HG02938 (cell line): ENCODE measurements at regions not wholly inside any gene's neighbourhood (a gene's known extent, or its start where the extent isn't known, plus 50 kb on each side); places are given as distances from the start of the nearest gene placed in this dataset.
A peak's percentile ranks its signal among the peaks of the same experiment; 100 is the strongest.

Source experiments
- ATAC-seq: cut with Tn5 transposase; IDR thresholded peaks from one replicate; pipeline ENCODE4 v1.9.1; 2021; ENCODE audit warnings: mild to moderate bottlenecking, moderate library complexity; ENCODE audit not compliant: unreplicated experiment

- no peak for ATAC-seq
Observed at GRCh38 chr20:57908704-57909630, 199.2 kb upstream of the PMEPA1 start.

- no peak for ATAC-seq
Observed at GRCh38 chr20:57908226-57908625, 198.4 kb upstream of the PMEPA1 start.

- no peak for ATAC-seq
Observed at GRCh38 chr20:57907131-57908000, 197.6 kb upstream of the PMEPA1 start.

- ATAC-seq = no peak
Observed at GRCh38 chr20:57905448-57905847, 195.6 kb upstream of the PMEPA1 start.

DNA sequence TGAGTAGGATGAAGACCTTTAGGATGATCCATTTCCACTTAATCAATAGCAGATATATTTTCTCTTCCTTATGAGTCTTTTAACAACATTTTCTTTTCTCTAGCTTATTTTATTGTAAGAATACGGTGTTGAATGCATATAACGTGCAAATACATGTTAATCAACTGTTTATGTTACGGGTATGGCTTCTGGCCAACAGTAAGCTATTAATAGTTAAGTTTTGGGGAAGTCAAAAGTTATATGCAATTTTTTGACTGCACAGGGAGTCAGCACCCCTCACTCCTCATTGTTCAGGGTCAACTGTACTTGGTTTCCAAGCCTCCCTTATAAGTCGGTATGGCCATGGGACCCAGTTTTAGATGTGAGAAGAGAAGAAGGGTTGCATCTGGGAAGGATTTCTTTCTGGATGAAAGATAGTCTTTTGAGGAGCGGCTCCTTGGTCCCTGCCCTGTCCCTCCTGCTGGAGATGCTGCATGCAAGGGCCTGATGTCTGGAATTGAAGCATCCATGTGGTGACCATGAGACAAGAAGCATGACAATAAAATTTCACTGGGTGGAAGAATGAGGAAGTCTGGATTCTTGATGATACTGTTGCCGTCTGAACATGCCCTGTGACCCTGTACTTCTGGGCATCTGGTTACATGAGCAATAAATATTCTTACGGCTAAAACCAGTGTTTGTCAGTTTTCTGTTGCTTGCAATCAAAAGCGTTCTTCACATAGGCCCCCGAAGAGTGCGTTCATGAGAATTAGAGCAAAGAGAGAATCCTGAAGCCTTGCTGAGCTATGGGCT, 194.7 kb upstream of the PMEPA1 start:
- no peak for ATAC-seq

GRCh38 chr20:57902473-57902872, 192.7 kb upstream of the PMEPA1 start:
- ATAC-seq = peak; percentile 98

DNA sequence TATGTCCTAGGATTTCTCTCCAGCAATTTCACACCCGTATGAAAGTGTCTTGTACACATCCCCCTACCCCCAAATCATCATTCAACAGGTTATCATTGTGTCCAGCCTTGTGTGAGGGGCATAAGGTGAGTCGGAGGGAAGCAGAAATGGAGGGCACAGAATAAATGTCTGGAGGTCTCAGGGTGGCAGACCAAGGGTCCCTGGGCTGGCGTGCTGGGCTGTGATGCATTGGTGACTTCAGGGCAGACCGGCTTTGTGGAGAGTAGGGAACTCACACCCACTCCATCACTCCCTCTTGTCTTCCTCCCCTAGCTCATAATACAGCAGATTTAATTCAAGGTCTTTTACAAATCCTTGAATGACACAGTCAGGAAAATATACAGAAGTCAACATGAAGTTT, 191.7 kb upstream of the PMEPA1 start:
- ATAC-seq = no peak

GRCh38 chr20:57900226-57900905, 190.6 kb upstream of the PMEPA1 start:
- ATAC-seq = no peak

GRCh38 chr20:57899554-57899953, 189.7 kb upstream of the PMEPA1 start:
- ATAC-seq = no peak

- ATAC-seq = no peak
Observed at GRCh38 chr20:57898332-57898731, 188.5 kb upstream of the PMEPA1 start.

DNA sequence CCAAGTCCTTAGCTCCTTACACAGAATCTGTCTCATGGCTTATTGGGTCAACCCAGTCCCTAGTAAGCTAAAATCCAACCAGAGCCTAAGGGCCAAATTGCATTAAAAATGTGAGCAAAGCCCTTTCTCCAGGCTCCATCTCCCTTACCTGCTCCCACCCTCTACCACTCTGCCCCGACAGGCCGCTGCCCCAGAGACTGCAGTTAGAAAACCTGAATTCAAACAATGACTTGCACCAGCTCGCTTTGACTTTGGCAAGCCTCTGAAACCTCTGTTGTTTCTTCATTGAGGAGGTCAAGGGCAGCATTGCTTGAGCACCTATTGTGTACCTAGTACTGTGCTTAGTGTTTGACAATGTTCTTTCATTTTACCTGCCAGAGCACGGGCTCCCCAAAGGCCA, 188.1 kb upstream of the PMEPA1 start:
- no peak for ATAC-seq

DNA sequence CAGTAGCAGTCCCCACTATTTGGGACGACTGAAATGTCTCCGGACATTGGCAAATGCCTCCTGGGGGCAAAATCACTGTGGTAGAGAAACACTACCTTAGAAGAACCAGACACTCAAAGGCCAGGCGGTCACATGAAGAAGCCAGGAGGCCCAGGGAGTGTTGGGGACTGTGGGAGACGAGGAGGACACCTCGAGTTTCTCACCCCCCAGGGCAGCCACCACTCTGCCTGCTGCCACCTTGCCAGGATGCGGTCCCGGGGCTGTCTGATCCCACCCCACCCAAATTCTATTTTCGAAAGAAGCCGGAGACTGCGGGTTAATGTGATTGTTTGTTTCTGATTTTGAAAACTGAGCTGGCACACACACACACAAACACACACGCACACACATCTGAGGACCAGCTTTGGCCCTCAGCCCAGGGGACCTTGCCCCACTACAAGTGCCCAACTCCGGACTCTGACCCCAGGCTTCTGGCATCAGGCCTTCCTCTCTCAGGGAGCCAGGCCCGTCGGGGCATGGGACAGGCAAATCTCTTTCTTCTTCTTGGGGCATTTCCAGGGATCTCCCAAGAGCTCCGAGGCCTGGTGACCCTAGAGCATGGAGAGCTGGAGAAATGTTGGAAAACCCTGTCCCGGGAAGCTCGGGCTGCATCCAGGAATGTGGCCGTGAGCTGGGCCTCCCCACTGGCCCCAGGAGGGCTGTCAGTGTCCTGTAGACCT, 187.5 kb upstream of the PMEPA1 start:
- ATAC-seq = no peak

- no peak for ATAC-seq
Observed at GRCh38 chr20:57896563-57896962, 186.7 kb upstream of the PMEPA1 start.

GRCh38 chr20:57896017-57896416, 186.2 kb upstream of the PMEPA1 start:
- ATAC-seq = no peak

DNA sequence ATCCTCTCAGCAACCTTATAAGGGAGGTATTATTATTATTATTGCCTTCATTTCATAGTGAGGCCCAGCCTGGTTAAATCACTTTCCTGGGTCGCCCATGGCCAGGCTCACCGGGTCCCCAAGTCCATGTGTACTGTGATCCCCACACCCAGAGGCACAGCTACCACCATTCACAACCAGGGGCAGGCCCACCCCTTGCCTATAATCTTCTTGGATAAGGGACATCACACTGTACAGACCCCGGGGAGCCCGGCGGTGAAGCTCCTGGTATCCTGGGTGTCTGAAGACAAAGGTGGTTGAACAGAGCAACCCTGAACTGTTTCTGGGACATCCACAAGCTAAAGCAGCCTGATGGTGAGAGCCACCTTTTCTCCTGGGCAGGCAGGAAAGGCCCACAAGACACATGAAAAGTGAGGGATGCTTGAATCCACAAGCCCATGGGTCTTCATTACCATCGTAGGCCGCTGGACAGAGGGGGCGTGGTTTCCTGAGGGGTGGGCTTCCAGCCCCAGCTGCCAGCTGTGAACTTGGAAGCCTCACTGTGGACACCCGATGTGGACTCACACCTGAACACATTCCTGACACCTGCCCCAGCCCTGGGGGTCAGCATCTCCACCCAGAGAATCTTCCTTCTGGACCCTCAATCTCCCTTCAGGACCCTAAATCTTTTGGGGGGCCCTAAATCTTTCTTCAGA, 185.5 kb upstream of the PMEPA1 start:
- ATAC-seq = no peak

DNA sequence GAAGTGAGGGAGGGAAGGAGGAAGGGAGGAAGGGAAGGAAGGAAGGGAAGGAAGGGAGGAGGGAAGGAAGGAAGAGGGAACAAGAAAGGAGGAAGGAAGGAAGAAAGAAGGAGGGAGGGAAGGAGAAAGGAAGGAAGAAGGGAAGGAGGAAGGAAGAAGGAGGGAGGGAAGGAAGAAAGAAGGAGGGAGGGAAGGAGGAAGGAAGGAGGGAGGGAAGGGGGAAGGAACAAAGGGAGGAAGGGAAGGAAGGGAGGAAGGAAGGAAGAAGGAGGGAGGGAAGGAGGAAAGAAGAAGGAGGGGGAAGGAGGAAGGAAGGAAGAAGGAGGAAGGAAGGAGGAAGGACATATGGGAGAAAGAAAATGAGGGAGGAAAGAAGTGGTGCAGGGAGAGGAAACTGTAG, 184.7 kb upstream of the PMEPA1 start:
- no peak for ATAC-seq

DNA sequence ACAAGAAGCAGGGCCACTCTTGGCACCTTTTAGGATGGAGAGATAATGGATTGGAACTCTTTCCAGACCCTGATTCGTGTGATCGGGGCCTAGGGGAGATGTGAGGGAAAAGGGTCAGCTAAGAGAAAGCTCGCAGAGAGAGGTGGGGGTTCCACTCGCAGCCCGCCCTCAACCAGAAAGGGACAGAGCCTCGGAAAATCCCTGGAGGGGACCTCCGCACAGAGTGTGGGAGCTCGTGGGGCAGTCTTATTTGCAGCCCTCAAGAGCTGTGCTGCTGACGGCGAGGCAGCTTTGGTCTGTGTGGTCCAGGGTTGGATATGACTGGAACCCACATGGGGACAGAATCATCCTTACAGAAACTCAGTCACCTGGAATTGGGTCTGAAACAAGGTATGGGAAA, 184.3 kb upstream of the PMEPA1 start:
- ATAC-seq = no peak

- ATAC-seq = no peak
Observed at GRCh38 chr20:57893366-57893999, 183.7 kb upstream of the PMEPA1 start.

DNA sequence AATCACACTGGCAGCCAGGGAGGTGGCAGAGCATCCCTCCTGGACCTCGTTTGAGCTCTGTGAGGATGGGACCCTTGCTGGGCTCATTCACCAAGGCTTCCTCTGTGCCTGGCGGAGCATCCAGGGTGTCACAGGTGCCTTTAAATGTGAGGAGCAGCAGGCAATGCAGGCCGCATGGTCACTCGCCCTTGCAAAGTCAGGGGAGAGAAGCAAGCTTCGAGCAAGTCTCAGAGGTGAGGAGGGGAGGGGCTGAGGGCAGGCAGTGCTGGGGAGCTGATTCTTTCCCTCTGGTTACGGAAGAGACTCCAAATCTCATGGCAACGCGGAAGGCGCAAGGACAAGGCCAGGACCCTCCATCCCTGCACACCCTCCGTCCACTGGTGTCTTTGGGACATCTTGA, 182.7 kb upstream of the PMEPA1 start:
- ATAC-seq = no peak
